HG02884 (cell line): ENCODE measurements at regions not wholly inside any gene's neighbourhood (a gene's known extent, or its start where the extent isn't known, plus 50 kb on each side); places are given as distances from the start of the nearest gene placed in this dataset.
"Not testable (repeated sequence)": the region's sequence is repeated elsewhere in the genome, so short reads cannot be mapped to it uniquely, and the experiment has no call there.

ENCODE experiments used
- ATAC-seq: cut with Tn5 transposase; IDR thresholded peaks from one replicate; pipeline ENCODE4 v1.9.1; 2021; ENCODE audit warnings: mild to moderate bottlenecking, moderate library complexity; ENCODE audit not compliant: unreplicated experiment

DNA sequence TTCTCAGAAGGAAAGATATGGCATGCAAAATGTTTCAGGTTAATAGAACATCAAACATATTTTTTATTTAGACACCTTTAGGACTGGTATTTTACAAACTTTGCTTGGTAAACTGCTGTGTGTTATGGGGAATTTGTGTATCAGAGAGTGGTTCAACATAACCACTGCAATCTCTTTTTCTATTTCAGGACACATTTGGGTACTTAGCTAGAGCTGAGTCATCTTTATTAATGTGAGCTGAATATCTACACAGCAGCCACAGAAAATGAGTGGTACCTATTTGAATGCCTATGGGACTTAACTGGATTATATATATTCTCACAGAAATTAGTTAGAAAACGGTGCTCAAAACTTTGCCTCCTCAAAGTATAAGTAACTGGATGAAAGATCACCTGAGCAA is 179.8 kb downstream of the SPDYE17 start:
- not testable (repeated sequence) for ATAC-seq

DNA sequence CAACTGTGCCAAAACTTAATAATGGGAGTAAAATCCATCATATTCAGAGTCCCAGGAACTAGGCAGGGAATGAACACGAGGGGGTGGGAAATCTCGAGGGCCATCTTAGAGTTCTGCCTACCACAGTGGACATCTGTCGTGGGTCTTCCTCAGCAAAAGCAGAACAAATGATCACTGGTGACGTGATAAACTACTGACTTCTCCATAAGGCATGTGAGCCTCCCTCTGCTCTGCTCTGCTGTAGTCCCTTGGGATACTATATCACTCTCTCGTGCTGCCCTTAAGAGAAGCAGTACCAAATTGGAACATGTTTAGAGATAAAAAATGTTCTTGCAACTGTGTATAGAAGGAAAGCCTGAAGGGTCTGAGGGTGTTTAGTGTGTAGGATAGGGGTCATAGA is 180.5 kb downstream of the SPDYE17 start:
- not testable (repeated sequence) for ATAC-seq

DNA sequence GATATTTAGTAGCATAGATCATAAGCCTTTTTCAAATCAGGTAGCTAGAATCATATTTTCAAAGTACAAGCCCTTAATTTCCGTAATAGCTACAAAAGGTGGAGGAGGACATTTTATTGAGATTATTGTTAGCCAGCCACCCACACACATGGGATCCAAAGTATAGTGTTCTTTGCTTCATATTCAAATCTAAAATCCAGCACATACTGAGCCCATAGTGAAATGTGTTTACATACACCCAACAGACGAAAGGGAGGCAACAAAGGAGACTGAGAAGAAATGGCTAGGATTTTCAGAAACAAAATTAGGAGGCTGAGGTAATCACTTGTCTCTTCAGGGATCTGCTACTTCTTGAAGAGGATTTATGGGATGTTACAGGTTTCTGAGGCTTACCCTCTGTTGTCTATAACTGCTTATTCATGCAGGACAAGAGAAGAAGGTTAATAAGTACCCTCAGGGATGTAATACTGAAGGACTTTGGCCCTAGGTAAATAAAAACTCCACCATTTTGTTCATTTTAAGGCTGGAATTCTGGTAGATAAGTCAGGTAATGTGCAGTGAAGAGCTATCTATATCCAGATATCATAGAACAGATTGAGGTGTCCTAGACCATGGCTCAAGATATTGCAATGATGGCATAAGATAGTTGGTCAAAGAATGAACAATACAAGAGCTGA is 182.1 kb downstream of the SPDYE17 start:
- ATAC-seq: not testable (repeated sequence)

DNA sequence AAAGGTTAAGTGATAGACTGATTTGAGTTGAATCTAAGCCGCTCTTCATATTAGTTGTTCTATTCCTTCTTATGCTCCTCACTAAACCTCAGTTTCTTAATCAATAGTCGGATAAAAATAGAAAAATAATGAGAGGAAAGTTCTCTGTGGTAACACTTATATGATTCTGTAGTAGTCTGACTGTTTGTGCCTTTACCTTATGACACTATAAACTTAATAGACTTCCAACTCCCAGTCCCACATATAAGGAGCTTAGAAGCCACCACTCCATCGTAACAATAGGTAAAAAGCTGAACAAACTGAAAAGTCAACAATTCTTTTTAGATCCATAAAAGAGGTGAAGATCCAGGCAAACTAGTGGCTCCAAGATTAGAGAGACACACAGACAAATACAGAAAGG is 192.3 kb downstream of the SPDYE17 start:
- not testable (repeated sequence) for ATAC-seq

DNA sequence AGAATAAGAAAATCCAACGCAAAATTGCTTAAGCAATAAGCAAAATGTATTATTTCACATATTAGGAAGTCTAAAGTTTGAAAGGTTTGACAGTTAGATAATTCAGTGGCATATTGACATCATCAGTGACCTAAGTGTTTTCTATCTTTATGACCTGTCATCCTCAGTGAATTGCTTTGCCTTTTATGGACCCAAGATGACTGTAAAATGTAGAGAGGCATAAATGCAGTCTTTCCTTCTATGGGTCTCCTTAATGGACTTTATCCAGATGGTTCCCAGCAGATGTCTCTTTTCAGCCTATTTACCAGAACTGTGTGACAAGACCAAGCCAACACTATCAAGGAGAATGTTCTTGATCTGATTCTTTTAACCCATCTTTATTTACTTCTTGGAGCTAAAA is 192.9 kb downstream of the SPDYE17 start:
- ATAC-seq: not testable (repeated sequence)

DNA sequence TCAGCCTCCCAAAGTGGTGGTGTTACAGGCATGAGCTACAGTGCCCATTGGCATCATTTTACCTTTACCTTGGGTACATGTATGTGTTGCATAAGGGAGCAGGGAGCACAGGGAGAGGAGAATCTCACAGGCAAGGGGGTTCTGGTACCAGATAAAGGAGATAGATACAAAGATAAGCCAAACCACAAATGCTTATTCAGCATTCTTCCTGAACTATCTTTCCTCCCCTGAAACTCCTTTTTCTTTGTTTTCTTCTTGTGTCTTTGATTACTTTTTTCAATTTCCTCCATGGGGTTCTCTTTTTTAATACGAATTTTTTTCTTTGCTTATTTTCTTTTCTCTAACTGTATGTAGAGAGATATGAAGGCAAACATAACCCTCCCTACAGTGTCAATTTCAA is 193.8 kb downstream of the SPDYE17 start:
- not testable (repeated sequence) for ATAC-seq

DNA sequence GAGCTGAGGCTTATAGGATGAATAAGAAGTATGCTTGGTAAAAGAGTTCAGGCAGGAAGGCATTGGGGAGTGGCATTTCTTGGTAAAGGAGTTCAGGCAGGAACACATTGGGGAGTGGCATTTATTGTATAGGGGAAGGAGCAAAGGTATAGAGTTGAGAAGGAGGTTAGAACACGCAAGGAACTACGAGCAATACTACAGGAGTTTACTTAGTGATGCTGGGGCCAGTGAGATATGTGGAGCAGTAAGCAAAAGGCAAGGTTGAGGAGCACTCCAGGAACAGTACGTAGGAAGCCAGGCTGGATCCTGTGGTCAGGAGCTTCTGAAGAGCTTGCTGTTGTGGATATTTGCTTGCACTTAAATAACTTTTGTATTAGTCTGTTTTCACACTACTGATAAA is 202.2 kb upstream of the POMZP3 start:
- ATAC-seq: not testable (repeated sequence)

DNA sequence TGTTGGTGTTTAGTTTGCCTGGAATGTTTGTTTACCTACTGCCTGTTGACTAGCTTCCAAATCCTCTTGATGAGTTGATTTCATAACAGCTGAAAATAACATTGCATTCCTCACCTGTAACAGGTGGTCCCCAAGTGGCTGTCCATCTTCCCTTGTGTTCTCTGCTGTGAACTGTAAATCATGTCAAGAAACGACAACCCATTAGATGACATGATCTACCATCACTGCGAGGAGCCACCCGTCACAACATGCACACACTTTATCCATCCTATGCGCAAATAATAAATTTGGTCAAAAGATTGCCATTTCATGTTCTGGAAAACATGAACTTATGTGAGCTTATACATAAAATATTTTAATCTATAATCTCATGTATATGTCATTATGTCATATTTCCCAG is 199.1 kb upstream of the POMZP3 start:
- not testable (repeated sequence) for ATAC-seq

DNA sequence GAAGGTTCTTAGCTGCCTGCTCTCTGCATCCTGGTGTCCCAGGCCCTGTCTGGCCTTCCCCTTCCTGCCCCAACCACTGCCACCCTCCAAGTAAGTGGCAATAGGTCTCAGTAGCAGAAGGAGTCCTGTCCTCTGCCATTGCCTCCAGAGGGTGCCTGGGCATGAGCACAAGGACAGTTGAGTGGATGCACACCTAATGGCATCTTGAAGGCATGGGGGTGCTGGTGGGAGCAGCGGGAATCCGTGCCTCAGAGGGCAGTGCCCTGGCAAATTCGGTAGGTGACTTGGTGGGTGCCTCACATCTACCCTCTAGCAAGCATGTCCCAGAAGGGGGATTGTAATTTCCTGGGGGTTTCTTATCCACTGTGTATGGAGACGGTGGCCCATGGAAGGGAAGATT is 182.8 kb upstream of the POMZP3 start:
- not testable (repeated sequence) for ATAC-seq

DNA sequence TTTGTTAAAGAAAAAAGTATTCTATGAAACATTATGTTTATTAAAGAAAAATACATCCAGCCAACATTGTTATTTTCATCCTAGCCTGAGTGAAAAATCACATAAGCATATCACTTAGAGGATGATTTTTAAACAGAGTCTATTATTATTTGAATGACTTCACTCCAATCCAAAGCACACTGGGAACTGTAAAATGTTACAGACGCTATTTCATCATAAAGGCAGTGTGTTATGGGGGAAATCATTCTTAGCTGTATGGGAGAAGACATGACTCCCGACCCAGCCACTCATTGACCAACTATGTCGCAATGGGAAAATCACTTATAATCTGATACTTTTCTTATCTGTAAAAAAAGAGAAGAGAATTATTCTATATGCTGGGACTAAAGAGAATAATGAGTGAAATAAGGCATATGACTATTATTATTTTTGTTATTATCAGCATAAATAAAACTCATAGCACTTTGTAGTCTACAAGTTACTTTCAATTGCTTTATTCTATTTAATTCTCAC is 180.6 kb upstream of the POMZP3 start:
- ATAC-seq: not testable (repeated sequence)

DNA sequence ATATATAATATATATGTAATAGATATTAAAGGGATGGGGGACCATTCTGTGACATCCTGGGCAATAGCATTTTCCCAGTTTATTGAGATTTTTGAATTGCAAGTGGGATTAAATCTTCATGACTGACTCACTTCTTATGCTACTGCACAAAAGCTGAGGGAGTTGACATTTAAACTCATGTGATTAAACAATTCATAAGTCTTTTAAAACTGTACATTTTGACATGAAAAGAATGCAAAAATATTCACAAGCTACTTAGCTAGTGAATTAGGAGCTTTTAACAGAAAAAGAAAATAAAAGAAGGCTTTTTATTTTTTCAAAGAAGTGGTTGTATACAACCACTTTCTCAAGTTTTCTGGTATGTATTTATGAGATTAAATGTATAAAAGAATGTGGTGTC is 179.4 kb upstream of the POMZP3 start:
- ATAC-seq: not testable (repeated sequence)

DNA sequence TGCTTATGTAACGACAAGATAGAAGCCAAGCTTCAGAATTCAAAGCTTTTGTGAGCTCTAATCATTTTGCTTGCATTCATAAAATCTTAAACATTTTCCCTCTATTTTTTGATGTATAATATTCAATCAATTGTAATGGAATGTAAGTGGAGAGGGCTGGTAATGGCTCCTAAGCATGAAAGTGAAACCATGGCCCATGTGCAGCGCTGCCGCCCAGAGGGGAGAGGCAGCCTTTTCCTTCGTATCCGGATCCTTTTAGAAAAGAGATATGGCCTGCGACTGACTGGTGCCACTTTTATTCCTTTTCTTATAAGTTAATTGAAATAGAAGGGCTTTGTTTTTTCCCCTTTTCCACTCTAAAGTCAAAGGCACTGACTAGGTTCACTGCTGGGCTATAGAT is 178.9 kb upstream of the POMZP3 start:
- not testable (repeated sequence) for ATAC-seq

DNA sequence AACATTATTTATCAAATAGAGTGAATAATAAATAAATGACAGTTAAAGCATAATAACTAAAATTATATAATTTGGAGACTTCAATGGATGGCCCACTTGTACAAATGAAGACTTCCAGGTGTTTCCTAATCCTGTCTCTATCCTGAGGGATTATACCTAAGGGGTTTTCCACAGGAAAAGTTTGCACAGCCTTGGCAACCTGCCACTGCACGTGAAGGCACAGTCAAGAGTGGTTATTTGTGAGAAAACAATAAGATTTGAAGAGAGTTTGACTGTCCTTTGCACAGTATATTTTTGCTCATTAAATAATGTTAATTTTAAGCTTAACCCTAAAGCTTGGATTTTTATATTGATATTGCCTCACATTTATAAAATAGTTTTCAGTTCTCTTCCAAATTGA is 178.2 kb upstream of the POMZP3 start:
- ATAC-seq: not testable (repeated sequence)

DNA sequence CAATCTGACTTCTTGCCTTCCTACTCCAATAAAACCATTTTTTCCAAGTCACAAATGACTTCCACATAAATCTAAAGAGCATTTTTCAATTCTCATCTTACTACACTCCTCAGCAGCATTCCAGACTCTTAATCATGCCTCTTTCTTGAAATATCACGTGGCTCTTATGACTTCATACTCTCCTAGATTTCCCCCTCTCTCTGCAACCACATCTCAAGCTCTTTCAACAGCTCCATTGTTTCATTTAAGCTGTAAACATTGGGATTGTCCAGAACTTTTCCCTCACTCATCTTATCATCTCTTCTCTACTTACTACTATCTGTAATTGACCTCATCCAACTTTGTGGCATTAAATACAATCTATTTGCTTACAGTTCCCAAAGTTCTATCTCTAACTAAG is 170.6 kb upstream of the POMZP3 start:
- ATAC-seq: not testable (repeated sequence)

DNA sequence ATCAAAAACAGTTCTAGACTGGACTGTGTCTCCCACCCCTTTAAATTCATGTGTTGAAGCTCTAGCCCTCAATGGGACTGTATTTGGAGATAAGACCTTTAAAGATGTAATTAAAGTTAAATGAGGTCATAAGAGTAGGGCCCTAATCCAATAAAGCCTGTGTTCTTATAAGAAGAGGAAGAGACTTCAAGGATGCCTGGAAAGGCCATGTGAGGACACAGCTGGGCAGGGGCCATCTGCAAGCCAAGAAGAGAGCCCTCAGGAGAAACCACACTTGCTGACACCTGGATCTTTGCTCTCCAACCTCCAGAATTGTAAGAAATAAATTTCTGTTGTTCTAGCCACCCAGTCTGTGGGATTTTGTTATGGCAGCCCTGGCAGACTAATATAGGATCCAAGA is 153.6 kb upstream of the POMZP3 start:
- not testable (repeated sequence) for ATAC-seq

DNA sequence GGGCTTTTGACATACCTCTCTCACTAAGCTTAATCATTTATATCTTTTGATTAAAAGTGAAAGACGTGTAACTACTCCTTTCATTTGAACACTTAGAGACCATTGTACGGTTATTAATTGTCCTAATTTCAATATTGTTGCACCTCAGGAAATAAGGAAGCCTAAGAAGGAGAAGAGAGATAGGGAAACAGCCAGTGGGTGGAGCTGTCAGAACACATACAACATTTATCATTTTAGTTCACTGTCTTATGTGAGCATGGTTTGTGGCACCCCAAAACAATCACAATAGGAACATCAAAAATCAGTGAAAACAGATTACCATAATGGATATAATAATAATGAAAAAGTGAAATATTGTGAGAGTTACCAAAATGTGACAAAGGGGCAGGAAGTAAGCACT is 147.2 kb upstream of the POMZP3 start:
- ATAC-seq: not testable (repeated sequence)

DNA sequence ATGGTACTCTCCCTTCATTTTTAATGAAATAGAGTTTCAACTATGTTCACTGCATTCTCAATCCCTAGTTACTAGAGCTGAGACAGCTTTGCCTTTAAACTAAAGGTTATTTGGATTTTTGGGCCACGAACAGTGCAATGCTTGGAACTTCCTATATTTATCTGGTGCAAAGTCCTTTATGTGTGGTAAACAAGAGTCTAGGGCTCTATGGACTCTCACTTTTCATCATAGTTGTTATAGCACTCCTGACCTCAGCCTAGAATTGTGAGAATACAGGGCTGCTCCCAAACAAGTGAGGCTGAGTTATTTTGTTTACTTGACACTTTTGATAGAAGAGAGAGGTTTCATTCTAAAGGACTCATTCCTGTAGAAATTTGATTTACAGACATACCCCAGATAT is 144.9 kb upstream of the POMZP3 start:
- ATAC-seq: not testable (repeated sequence)

DNA sequence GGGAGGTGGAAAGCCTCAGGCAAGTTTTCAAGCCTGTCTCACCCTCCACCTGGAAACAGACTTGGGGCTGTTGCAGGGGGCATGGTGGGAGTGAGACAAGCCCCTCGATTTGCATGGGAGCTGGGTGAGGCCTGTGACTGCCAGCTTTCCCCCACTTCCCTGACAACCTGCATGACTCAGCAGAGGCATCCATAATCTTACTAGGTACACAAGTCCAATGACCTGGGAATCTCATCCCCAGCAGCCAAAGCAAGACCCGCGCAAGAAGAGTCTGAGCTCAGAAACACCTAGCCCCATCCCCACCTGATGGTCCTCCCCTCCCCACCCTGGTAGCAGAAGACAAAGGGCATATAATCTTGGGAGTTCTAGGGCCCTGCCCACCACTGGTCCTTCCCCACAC is 136.9 kb upstream of the POMZP3 start:
- not testable (repeated sequence) for ATAC-seq

DNA sequence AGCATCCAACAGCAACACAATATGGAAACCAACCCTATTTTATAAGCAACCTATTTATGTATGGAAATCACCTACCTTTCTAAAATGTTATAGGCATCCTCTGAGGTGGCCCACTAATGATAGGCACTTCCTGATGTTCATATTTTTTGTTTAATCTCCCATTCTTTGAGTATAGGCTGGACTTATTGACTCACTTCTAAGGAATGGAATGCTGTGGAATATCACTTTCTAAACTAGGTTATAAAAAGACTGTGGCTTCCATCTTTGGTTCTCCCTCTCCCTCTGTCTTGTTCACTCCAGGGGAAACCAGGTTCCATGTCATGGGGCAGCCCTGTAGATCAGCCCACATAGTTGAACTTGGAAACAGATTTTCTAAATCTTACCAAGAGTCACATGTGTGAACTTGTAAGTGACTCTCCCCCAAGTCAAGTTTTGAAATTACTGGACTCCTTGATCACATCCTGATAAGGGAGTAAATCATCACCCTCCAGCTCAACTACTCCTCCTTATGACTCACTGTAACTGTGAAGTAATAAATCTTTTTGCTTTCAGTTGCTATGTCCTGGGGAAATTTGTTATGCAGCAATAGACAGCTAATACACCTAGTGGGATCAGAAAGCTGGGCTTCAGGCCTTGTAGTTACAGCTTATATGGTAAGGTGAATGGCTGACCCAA is 133.6 kb upstream of the POMZP3 start:
- not testable (repeated sequence) for ATAC-seq

DNA sequence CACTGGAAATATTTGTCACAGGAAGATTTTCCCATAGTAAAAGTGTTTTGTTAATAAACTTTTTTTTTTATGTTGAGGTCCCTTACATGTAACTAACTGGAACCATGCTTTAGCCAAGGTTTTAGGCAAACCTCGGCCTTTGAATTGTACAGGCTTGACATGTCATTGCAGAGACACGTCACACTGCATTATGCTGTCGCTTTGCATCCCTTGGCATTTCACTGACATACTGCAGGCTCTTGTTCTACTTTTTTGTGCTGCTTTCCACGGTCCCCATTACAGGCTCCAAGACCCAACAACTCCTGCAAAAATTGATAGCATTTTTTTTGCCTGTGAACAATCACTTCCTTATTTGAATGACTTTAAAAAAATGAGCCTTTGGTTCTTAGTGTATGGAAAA is 112.5 kb upstream of the POMZP3 start:
- not testable (repeated sequence) for ATAC-seq

DNA sequence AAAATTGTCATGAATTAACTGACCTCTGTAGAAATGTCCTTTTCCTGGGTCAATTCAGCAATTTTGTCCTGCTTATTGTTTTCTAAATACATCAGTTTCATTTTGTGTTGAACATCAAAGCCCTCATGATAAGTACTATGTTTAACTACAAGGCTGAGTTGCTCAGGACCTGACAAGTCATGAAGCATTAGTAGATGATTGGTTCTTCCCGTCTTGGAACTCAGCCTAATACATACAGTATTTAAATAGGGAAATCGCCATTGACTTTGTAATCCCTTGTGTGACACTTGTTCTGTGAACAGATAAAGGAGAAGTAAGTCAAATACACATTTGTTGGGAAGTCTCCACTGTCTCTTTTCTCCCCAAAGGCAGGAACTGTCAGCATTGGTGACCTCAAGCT is 109.6 kb upstream of the POMZP3 start:
- ATAC-seq: not testable (repeated sequence)

DNA sequence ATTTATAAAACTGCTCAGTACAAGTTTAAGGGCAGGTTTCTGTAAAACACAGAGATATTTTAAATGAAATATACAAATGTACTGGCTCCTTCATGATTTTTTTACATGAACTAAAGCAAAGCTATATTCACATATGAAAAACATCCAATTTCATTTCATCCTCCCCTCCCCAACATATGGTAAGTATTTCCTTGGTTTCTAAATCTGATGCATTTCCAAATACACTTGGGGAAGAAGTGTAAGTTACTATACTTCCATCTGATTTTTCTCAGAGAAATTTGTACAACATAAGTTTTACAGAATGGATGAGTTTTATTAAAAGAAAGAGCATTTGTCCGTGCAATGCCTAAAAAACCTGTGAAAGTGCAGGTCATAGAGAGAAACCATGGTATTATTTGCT is 109.0 kb upstream of the POMZP3 start:
- ATAC-seq: not testable (repeated sequence)
